AG04450 (cell line): ENCODE measurements at regions not wholly inside any gene's neighbourhood (a gene's known extent, or its start where the extent isn't known, plus 50 kb on each side); places are given as distances from the start of the nearest gene placed in this dataset.

Experiments
- CTCF ChIA-PET: fragments of 300-600, 350-600 bp; formaldehyde crosslinking; extraction: SDS; loops from one replicate; lab custom pipeline; 2022; ENCODE audit warnings: antibody characterized with exemption, inconsistent platforms; lab: Charles Lee
- POLR2A ChIA-PET: fragments of 350-600 bp; formaldehyde crosslinking; extraction: SDS; loops from one replicate; lab custom pipeline; 2021; ENCODE audit warnings: antibody characterized with exemption, inconsistent platforms; lab: Yijun Ruan, JAX
- DNase-seq: peaks from one replicate; pipeline ENCODE4 v3.0.0-alpha.2; 2011; ENCODE audit warnings: low read depth, low spot score
- H3K27ac ChIP-seq: one replicate; pipeline ENCODE4 v1.5.1; 2012; ENCODE audit warnings: low read depth, low read length, control low read depth
- H3K27me3 ChIP-seq: one replicate; pipeline ENCODE4 v1.6.0; 2012; ENCODE audit warnings: low read length; ENCODE audit not compliant: control insufficient read depth, insufficient read depth
- H3K4me3 ChIP-seq: 2 replicates; pipeline ENCODE4 v1.5.1; 2011; ENCODE audit warnings: mild to moderate bottlenecking, low read depth, low read length, control low read depth
- H3K9me3 ChIP-seq: 2 replicates; pipeline ENCODE4 v1.5.1; 2012; ENCODE audit warnings: low read length; ENCODE audit not compliant: control insufficient read depth, insufficient read depth
- CTCF ChIP-seq: IDR thresholded peaks from 2 replicates; pipeline ENCODE4 v1.5.1; 2011; ENCODE audit warnings: low read depth, low read length, control low read depth, inconsistent platforms

- Histone ChIP-seq H3K27ac (no peak overlapping the region), H3K4me3 (no peak overlapping the region), H3K27me3 (no peaks in the 10 kb centered on the region), H3K9me3 (peaks cover 11% of the 10 kb centered on the region; the same call in 1 of the 2 replicates)
- TF ChIP-seq CTCF, result no peak
- ChIA-PET POLR2A (no interaction called here), CTCF (no interaction called here)
- DNase-seq, result no peak
These were observed 615.4 kb upstream of the MIS18BP1 start for GRCh38 chr14:45868377-45868776.

GRCh38 chr14:45867046-45867894, 614.3 kb upstream of the MIS18BP1 start:
- H3K27ac ChIP-seq, result no peak overlapping the region
- no peaks in the 10 kb centered on the region for H3K27me3 ChIP-seq
- no peak overlapping the region for H3K4me3 ChIP-seq
- ChIA-PET CTCF (no interaction called here), POLR2A (no interaction called here)
- DNase-seq, result no peak
- peaks cover 11% of the 10 kb centered on the region; the same call in 1 of the 2 replicates for H3K9me3 ChIP-seq
- TF ChIP-seq CTCF, result no peak

GRCh38 chr14:45838597-45838996, 585.6 kb upstream of the MIS18BP1 start:
- no peak for TF ChIP-seq CTCF
- no peaks in the 10 kb centered on the region for H3K27me3 ChIP-seq
- DNase-seq, result no peak
- H3K27ac ChIP-seq, result no peak overlapping the region
- no peak overlapping the region for H3K4me3 ChIP-seq
- ChIA-PET CTCF (no interaction called here), POLR2A (no interaction called here)
- H3K9me3 ChIP-seq, result peaks cover 9% of the 10 kb centered on the region

- no peak for TF ChIP-seq CTCF
- ChIA-PET POLR2A (no interaction called here), CTCF (no interaction called here)
- H3K4me3 ChIP-seq, result no peak overlapping the region
- DNase-seq, result no peak
- H3K9me3 ChIP-seq, result peaks cover 4% of the 10 kb centered on the region; the same call in 1 of the 2 replicates
- H3K27ac ChIP-seq, result no peak overlapping the region
- H3K27me3 ChIP-seq, result no peaks in the 10 kb centered on the region
These were observed 566.1 kb upstream of the MIS18BP1 start for GRCh38 chr14:45819107-45819506.

GRCh38 chr14:45811155-45811554, 558.2 kb upstream of the MIS18BP1 start:
- Histone ChIP-seq H3K27ac (no peak overlapping the region), H3K27me3 (no peaks in the 10 kb centered on the region), H3K4me3 (no peak overlapping the region), H3K9me3 (peaks cover 7% of the 10 kb centered on the region)
- CTCF ChIA-PET, result no interaction called here
- no peak for DNase-seq
- POLR2A ChIA-PET, result no interaction called here
- TF ChIP-seq CTCF, result no peak
